ENCODE measurements at regions not wholly inside any gene's neighbourhood (a gene's known extent, or its start where the extent isn't known, plus 50 kb on each side); places are given as distances from the start of the nearest gene placed in this dataset.

- no peak overlapping the region for H3K4me3 ChIP-seq (ENCODE audit: low read depth, low read length)
- H3K27me3 ChIP-seq (ENCODE audit: control insufficient read depth, insufficient read depth, low read length) = no peaks in the 10 kb centered on the region
- H3K27ac ChIP-seq = no peak overlapping the region
- H3K4me1 ChIP-seq = no peaks in the 10 kb centered on the region
- H2AFZ ChIP-seq = no peak overlapping the region
- H3K9me3 ChIP-seq (ENCODE audit: control insufficient read depth, low read length) = no peaks in the 10 kb centered on the region
- H3K79me2 ChIP-seq = no peaks in the 10 kb centered on the region
- H3K9ac ChIP-seq = no peak overlapping the region
- TF ChIP-seq, protein P1, sequence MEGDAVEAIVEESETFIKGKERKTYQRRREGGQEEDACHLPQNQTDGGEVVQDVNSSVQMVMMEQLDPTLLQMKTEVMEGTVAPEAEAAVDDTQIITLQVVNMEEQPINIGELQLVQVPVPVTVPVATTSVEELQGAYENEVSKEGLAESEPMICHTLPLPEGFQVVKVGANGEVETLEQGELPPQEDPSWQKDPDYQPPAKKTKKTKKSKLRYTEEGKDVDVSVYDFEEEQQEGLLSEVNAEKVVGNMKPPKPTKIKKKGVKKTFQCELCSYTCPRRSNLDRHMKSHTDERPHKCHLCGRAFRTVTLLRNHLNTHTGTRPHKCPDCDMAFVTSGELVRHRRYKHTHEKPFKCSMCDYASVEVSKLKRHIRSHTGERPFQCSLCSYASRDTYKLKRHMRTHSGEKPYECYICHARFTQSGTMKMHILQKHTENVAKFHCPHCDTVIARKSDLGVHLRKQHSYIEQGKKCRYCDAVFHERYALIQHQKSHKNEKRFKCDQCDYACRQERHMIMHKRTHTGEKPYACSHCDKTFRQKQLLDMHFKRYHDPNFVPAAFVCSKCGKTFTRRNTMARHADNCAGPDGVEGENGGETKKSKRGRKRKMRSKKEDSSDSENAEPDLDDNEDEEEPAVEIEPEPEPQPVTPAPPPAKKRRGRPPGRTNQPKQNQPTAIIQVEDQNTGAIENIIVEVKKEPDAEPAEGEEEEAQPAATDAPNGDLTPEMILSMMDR (IDR thresholded peaks at IDR 0.05) = no peak
- H3K36me3 ChIP-seq (ENCODE audit: control insufficient read depth, insufficient read depth, low read length) = no peaks in the 10 kb centered on the region
- H3K4me2 ChIP-seq (ENCODE audit: low read length) = no peak overlapping the region
Measured at GRCh38 chr12:105956662-105957457, 181.9 kb downstream of the NUAK1 start.

DNA sequence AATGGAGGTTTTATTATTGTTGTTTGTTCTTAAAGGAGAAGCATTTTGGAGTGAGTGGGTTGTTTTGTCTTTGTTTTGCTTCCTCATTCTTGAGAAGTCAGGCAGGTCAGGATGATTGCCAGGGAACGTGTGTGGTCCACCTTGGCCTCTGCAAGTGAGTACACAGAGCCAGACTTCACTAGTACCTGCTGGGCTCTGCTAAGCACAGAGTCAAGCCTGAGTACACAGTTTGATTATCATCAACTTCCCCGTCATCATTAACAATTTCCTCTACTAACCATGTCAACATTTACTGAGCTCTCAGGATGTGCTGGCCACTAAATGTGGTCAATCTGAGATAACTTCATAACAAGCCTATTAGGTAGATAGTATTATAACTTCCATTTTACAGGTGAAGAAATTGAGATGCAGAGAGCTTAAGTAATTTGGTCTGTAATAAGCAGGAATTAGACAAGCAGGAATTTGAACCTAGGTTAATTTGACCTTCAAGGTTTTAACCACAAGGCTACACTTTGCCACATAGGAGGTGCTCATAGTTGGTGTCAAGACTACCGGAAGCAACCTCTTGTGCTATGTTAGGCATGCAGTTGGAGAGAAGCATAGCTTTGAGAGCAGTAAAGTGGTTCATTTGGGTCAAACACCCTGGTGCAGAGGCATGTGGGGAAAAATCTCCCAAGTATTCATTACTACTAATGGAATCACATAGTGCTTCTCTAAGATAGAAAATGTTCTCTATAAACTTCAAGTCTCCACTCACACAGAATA lies 178.3 kb downstream of the NUAK1 start:
- TF ChIP-seq, protein P1 (IDR thresholded peaks at IDR 0.05) = no peak
- Histone ChIP-seq H3K4me3 (ENCODE audit: low read depth, low read length) (no peak overlapping the region), H3K9me3 (ENCODE audit: control insufficient read depth, low read length) (no peaks in the 10 kb centered on the region), H3K27me3 (ENCODE audit: control insufficient read depth, insufficient read depth, low read length) (no peaks in the 10 kb centered on the region), H2AFZ (peak overlapping the region; percentile 13), H3K79me2 (no peaks in the 10 kb centered on the region), H3K27ac (no peak overlapping the region), H3K9ac (no peak overlapping the region), H3K36me3 (ENCODE audit: control insufficient read depth, insufficient read depth, low read length) (no peaks in the 10 kb centered on the region), H3K4me1 (no peaks in the 10 kb centered on the region), H3K4me2 (ENCODE audit: low read length) (peak overlapping the region; percentile 12)

- Histone ChIP-seq H3K4me3 (ENCODE audit: low read depth, low read length) (no peak overlapping the region), H3K27me3 (ENCODE audit: control insufficient read depth, insufficient read depth, low read length) (no peaks in the 10 kb centered on the region), H3K9me3 (ENCODE audit: control insufficient read depth, low read length) (no peaks in the 10 kb centered on the region), H3K79me2 (no peaks in the 10 kb centered on the region), H2AFZ (no peak overlapping the region), H3K4me1 (no peaks in the 10 kb centered on the region), H3K4me2 (ENCODE audit: low read length) (no peak overlapping the region), H3K27ac (no peak overlapping the region), H3K36me3 (ENCODE audit: control insufficient read depth, insufficient read depth, low read length) (no peaks in the 10 kb centered on the region), H3K9ac (no peak overlapping the region)
- TF ChIP-seq, protein P1 (IDR thresholded peaks at IDR 0.05) = no peak
Measured at GRCh38 chr12:105961821-105962671, 176.7 kb downstream of the NUAK1 start.

DNA sequence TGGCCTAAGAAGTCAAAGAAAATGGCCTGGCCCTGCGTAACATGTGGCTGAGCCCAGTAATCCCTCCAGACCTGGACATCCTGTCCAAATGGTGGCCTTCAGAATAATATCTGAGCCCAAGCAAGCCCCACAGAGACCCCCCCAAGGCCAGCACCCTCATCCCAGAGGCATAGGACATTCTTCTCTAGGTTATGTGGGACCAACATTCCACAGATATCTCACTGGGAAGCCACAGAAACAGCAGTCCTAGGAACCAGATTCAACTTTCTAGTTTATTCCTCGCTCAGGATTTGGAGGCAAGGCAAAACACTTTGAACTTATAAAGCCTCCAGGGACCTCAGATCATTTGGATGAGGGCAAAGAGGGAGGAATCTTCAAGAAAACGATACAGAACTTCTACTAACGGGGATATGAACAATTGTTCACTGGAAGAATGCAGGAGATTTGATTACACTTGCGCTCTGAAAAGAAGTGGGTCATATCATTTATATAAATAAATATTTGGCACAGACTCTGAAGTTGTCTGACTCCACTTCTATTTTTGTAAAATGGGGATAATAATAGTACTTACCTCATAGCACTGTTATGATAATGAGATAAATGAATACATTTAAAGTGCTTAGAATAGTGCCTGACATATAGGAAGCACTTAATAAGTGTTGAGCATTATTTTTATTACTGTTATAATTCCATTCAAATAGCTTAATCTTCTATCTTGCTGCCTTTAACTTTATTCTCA lies 171.5 kb downstream of the NUAK1 start:
- H3K4me1 ChIP-seq = no peaks in the 10 kb centered on the region
- no peaks in the 10 kb centered on the region for H3K9me3 ChIP-seq (ENCODE audit: control insufficient read depth, low read length)
- H3K9ac ChIP-seq = no peak overlapping the region
- H3K27me3 ChIP-seq (ENCODE audit: control insufficient read depth, insufficient read depth, low read length) = no peaks in the 10 kb centered on the region
- no peak overlapping the region for H3K27ac ChIP-seq
- TF ChIP-seq, protein P1 (IDR thresholded peaks at IDR 0.05) = no peak
- no peak overlapping the region for H3K4me2 ChIP-seq (ENCODE audit: low read length)
- H3K79me2 ChIP-seq = no peaks in the 10 kb centered on the region
- H3K36me3 ChIP-seq (ENCODE audit: control insufficient read depth, insufficient read depth, low read length) = no peaks in the 10 kb centered on the region
- no peak overlapping the region for H3K4me3 ChIP-seq (ENCODE audit: low read depth, low read length)
- no peak overlapping the region for H2AFZ ChIP-seq
